Ovary (tissue), 3 donors: ENCODE measurements at regions not wholly inside any gene's neighbourhood (a gene's known extent, or its start where the extent isn't known, plus 50 kb on each side); places are given as distances from the start of the nearest gene placed in this dataset.

Source experiments
- CTCF ChIP-seq, 3 donors: fragments of 450-650 bp in 2 of 3; fragments of 200-600 bp in 1 of 3; IDR thresholded peaks; one replicate each; pipeline versions ENCODE4 v1.5.1 to v1.8.0; 2016 to 2022; ENCODE audit warnings: antibody characterized with exemption in 3 of 3, mild to moderate bottlenecking in 1 of 3
- POLR2A ChIP-seq: fragments of 450-650 bp; IDR thresholded peaks from one replicate; pipeline ENCODE4 v1.6.1; 2017; ENCODE audit warnings: antibody characterized with exemption, mild to moderate bottlenecking, moderate library complexity
- donor health status: DM: no; HTN: no; CAD: no.

GRCh38 chr6:140985679-140986275, 1146.9 kb upstream of the GJE1 start:
- TF ChIP-seq CTCF (IDR thresholded peaks at IDR 0.05) (no peak), POLR2A (no peak)
